ENCODE measurements at regions not wholly inside any gene's neighbourhood (a gene's known extent, or its start where the extent isn't known, plus 50 kb on each side); places are given as distances from the start of the nearest gene placed in this dataset.
"Not testable (repeated sequence)": the region's sequence is repeated elsewhere in the genome, so short reads cannot be mapped to it uniquely, and the experiment has no call there.

DNA sequence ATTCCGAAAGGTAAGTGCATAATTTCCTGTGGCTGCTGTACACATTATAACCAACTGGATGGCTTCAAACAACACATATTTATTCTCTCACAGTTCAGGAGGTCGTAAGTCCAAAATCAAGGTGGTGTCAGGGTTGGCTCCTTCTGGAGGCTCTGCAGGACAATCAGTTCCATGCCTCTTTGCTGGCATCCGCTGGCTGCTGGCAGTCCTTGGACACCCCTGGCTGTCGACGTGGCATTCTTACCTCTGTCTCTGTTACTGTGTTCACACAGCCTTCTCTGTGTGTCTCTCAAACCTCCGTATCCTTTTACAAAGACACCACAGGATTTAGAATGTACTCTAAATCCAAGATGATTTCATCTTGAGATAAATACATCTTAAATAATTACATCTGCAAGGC is 398.8 kb upstream of the ATP10A start:
- H3K27ac Mint-ChIP-seq (ENCODE audit: low read depth, unreplicated experiment), result no peak overlapping the region
- H3K36me3 Mint-ChIP-seq (ENCODE audit: insufficient read depth, unreplicated experiment), result no peaks in the 10 kb centered on the region
- TF ChIP-seq, protein P1, sequence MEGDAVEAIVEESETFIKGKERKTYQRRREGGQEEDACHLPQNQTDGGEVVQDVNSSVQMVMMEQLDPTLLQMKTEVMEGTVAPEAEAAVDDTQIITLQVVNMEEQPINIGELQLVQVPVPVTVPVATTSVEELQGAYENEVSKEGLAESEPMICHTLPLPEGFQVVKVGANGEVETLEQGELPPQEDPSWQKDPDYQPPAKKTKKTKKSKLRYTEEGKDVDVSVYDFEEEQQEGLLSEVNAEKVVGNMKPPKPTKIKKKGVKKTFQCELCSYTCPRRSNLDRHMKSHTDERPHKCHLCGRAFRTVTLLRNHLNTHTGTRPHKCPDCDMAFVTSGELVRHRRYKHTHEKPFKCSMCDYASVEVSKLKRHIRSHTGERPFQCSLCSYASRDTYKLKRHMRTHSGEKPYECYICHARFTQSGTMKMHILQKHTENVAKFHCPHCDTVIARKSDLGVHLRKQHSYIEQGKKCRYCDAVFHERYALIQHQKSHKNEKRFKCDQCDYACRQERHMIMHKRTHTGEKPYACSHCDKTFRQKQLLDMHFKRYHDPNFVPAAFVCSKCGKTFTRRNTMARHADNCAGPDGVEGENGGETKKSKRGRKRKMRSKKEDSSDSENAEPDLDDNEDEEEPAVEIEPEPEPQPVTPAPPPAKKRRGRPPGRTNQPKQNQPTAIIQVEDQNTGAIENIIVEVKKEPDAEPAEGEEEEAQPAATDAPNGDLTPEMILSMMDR (IDR thresholded peaks at IDR 0.05; ENCODE audit: unreplicated experiment), result no peak
- DNase-seq (ENCODE audit: unreplicated experiment), result no peak
- no peaks in the 10 kb centered on the region for H3K27me3 Mint-ChIP-seq (ENCODE audit: insufficient read depth, unreplicated experiment)
- POLR2A ChIA-PET, result no interaction called here
- peaks cover 25% of the 10 kb centered on the region for H3K9me3 Mint-ChIP-seq (ENCODE audit: unreplicated experiment)
- BruUV-seq (replicated peaks), result no TSS peak
- no peaks in the 10 kb centered on the region for H3K4me1 Mint-ChIP-seq (ENCODE audit: insufficient read depth, unreplicated experiment)
- H3K4me3 Mint-ChIP-seq (ENCODE audit: unreplicated experiment), result no peak overlapping the region
- CTCF ChIA-PET, result no interaction called here
- intact Hi-C loops (cut with micrococcal nuclease), result no loop called here

DNA sequence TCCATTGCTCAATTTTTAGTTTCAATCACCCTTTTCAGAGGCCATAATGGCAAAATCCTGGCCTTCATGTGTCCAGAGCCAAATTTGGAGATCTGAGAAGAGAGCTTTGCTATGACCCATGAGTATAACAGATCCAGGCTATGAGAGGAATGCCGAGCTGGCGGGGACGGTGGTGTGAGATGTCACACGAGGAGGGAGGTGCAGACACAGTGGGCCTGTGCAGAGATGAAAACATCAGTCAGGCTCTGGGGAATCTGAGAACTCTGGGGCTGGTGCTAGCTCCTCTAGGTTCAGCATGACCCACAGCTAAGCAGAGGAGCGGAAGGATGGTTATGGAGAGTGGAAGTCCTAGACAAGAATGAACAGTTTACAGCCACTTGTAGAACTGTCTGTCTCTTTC is 398.3 kb upstream of the ATP10A start:
- H3K4me3 Mint-ChIP-seq (ENCODE audit: unreplicated experiment), result no peak overlapping the region
- no peaks in the 10 kb centered on the region for H3K27me3 Mint-ChIP-seq (ENCODE audit: insufficient read depth, unreplicated experiment)
- no peaks in the 10 kb centered on the region for H3K4me1 Mint-ChIP-seq (ENCODE audit: insufficient read depth, unreplicated experiment)
- H3K27ac Mint-ChIP-seq (ENCODE audit: low read depth, unreplicated experiment), result no peak overlapping the region
- no TSS peak for BruUV-seq (replicated peaks)
- peaks cover 25% of the 10 kb centered on the region for H3K9me3 Mint-ChIP-seq (ENCODE audit: unreplicated experiment)
- H3K36me3 Mint-ChIP-seq (ENCODE audit: insufficient read depth, unreplicated experiment), result no peaks in the 10 kb centered on the region
- intact Hi-C loops (cut with micrococcal nuclease), result no loop called here
- TF ChIP-seq, protein P1 (IDR thresholded peaks at IDR 0.05; ENCODE audit: unreplicated experiment), result no peak
- no peak for DNase-seq (ENCODE audit: unreplicated experiment)
- CTCF ChIA-PET, result interaction anchor here (1.3 kb wide), 1 partner anchor 752 kb away, joined by 6 read pairs; no protein-coding TSS in a partner anchor
- POLR2A ChIA-PET, result no interaction called here

DNA sequence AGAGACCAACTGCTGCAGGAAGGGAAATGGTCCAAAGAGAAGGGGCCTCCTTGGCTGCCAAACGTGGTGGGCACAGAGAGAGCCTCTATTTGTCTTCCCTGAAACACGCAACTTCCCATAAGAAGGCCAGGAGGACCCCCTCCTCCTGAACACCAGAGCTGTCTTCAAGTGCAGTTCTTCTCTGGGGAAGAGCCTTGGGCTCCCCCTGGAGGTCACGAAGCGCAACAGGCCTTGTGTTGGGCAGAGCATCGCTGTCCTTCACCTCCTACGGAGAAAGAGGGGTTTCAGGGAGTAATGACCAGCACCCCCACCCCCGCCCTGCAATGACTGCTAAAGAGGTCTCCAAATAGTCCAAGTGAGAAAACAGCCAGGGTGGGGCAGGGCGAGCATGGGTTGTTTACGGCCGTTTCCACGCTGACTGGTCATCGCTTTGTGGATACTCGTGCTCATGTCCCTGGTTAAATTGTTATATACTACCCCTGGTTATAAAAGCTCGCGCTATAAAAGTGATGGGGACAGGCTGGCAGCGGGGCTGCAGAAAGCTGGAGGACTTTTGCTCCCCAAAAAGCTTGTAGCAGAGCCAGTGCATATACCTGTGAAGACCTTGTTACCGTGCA is 397.5 kb upstream of the ATP10A start:
- CTCF ChIA-PET, result interaction anchor here (0.6 to 1.3 kb wide), 2 partner anchors 25 to 752 kb away, joined by 4 to 6 read pairs; no protein-coding TSS in a partner anchor
- peaks cover 20% of the 10 kb centered on the region for H3K9me3 Mint-ChIP-seq (ENCODE audit: unreplicated experiment)
- H3K4me3 Mint-ChIP-seq (ENCODE audit: unreplicated experiment), result no peak overlapping the region
- no peaks in the 10 kb centered on the region for H3K4me1 Mint-ChIP-seq (ENCODE audit: insufficient read depth, unreplicated experiment)
- no peak overlapping the region for H3K27ac Mint-ChIP-seq (ENCODE audit: low read depth, unreplicated experiment)
- H3K36me3 Mint-ChIP-seq (ENCODE audit: insufficient read depth, unreplicated experiment), result no peaks in the 10 kb centered on the region
- DNase-seq (ENCODE audit: unreplicated experiment), result no peak
- no TSS peak for BruUV-seq (replicated peaks)
- intact Hi-C loops (cut with micrococcal nuclease), result no loop called here
- H3K27me3 Mint-ChIP-seq (ENCODE audit: insufficient read depth, unreplicated experiment), result no peaks in the 10 kb centered on the region
- TF ChIP-seq, protein P1 (IDR thresholded peaks at IDR 0.05; ENCODE audit: unreplicated experiment), result peak; percentile 11
- POLR2A ChIA-PET, result no interaction called here

DNA sequence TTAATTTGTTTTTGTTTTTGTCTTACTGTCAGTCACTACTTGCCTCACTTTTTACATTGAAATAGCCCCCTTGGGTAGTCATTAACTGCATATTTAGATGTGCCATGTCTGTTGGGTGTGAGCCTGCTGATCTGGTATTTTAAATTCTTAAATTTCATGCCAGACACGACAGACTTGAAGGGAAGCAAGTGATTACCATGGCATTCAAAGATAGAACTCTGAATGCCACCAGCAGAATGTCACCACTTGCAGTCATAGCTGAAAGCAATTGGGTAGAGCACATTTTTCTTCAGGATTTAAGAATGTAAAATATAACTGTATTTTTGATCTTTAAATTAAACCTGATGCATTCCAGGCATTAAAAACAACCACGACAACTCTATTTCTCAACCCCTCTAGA is 396.5 kb upstream of the ATP10A start:
- Mint-ChIP-seq H3K27me3 (ENCODE audit: insufficient read depth, unreplicated experiment) (no peaks in the 10 kb centered on the region), H3K27ac (ENCODE audit: low read depth, unreplicated experiment) (no peak overlapping the region), H3K36me3 (ENCODE audit: insufficient read depth, unreplicated experiment) (no peaks in the 10 kb centered on the region), H3K4me1 (ENCODE audit: insufficient read depth, unreplicated experiment) (no peaks in the 10 kb centered on the region), H3K4me3 (ENCODE audit: unreplicated experiment) (no peak overlapping the region), H3K9me3 (ENCODE audit: unreplicated experiment) (peaks cover 9% of the 10 kb centered on the region)
- TF ChIP-seq, protein P1 (IDR thresholded peaks at IDR 0.05; ENCODE audit: unreplicated experiment), result no peak
- POLR2A ChIA-PET, result no interaction called here
- BruUV-seq (replicated peaks), result no TSS peak
- DNase-seq (ENCODE audit: unreplicated experiment), result no peak
- intact Hi-C loops (cut with micrococcal nuclease), result no loop called here
- CTCF ChIA-PET, result no interaction called here

DNA sequence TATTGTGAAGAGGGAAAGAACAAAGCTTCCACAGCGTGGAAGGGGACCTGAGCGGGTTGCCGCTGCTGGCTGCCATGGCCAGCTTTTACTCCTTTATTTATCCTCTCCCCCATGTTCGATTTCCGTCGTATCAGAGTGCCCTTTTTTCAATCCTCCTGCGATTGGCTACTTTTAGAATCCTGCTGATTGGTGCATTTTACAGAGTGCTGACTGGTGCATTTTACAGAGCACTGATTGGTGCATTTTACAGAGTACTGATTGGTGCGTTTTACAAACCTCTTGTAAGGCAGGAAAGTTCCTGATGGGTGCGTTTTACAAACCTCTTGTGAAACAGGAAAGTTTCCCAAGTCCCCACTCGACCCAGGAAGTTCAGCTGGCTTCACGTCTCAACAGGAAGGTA is 381.7 kb upstream of the ATP10A start:
- CTCF ChIA-PET; H3K27ac Mint-ChIP-seq (ENCODE audit: low read depth, unreplicated experiment); DNase-seq (ENCODE audit: unreplicated experiment); BruUV-seq (replicated peaks); intact Hi-C loops (cut with micrococcal nuclease); H3K36me3 Mint-ChIP-seq (ENCODE audit: insufficient read depth, unreplicated experiment); H3K27me3 Mint-ChIP-seq (ENCODE audit: insufficient read depth, unreplicated experiment); H3K4me3 Mint-ChIP-seq (ENCODE audit: unreplicated experiment); H3K4me1 Mint-ChIP-seq (ENCODE audit: insufficient read depth, unreplicated experiment); POLR2A ChIA-PET: not testable (repeated sequence)
- H3K9me3 Mint-ChIP-seq (ENCODE audit: unreplicated experiment), result peaks cover 37% of the 10 kb centered on the region

Measured in MCF 10A (cell line).